Glutamatergic neuron (in vitro differentiated cells): ENCODE measurements at regions not wholly inside any gene's neighbourhood (a gene's known extent, or its start where the extent isn't known, plus 50 kb on each side); places are given as distances from the start of the nearest gene placed in this dataset.

ENCODE experiments used
- DNase-seq: peaks from one replicate; pipeline ENCODE4 v3.0.0; 2022
- H3K27ac Mint-ChIP-seq: one replicate; pipeline ENCODE4 v1.8.0; 2020; ENCODE audit warnings: mild to moderate bottlenecking, mixed read lengths, inconsistent platforms; ENCODE audit not compliant: unreplicated experiment
- H3K27me3 Mint-ChIP-seq: one replicate; pipeline ENCODE4 v1.8.0; 2020; ENCODE audit warnings: mild to moderate bottlenecking, moderate library complexity, mixed read lengths, inconsistent platforms; ENCODE audit not compliant: unreplicated experiment
- H3K36me3 Mint-ChIP-seq: one replicate; pipeline ENCODE4 v1.8.0; 2020; ENCODE audit warnings: mild to moderate bottlenecking, mixed read lengths, inconsistent platforms; ENCODE audit not compliant: unreplicated experiment
- H3K4me1 Mint-ChIP-seq: one replicate; pipeline ENCODE4 v1.8.0; 2020; ENCODE audit warnings: mild to moderate bottlenecking, low read depth, mixed read lengths, inconsistent platforms; ENCODE audit not compliant: unreplicated experiment
- H3K4me3 Mint-ChIP-seq: one replicate; pipeline ENCODE4 v1.8.0; 2020; ENCODE audit warnings: mild to moderate bottlenecking, mixed read lengths, inconsistent platforms; ENCODE audit not compliant: unreplicated experiment
- H3K9me3 Mint-ChIP-seq: one replicate; pipeline ENCODE4 v1.8.0; 2020; ENCODE audit warnings: mild to moderate bottlenecking, moderate library complexity, mixed read lengths, inconsistent platforms; ENCODE audit not compliant: unreplicated experiment
- CTCF ChIP-seq: fragments of 200-600 bp; sonication (generic); IDR thresholded peaks from one replicate; pipeline ENCODE4 v1.5.0; 2021; ENCODE audit not compliant: partially characterized antibody, unreplicated experiment

DNA sequence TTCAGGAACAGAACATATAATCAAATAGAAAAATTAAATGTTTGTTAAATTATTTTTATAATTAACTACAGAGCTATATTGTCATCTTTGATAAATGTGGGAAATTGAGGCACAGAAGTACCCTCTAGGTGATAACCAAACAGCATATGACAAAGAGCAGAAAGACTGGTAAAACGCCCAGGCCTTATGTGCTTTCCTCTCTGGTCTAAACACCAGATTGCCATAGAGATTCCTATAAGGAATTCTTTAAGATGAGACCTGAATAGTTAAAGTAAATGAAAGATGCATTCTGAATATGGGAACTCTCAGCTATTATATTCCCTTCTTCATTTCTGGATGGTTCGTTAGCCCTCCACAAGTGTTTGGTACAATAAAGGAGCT lies 140.0 kb upstream of the SOX5 start:
- Mint-ChIP-seq H3K36me3 (no peaks in the 10 kb centered on the region), H3K9me3 (peaks cover 3% of the 10 kb centered on the region), H3K4me1 (no peaks in the 10 kb centered on the region), H3K27me3 (no peaks in the 10 kb centered on the region), H3K27ac (no peak overlapping the region), H3K4me3 (no peak overlapping the region)
- no peak for DNase-seq
- TF ChIP-seq CTCF: no peak

DNA sequence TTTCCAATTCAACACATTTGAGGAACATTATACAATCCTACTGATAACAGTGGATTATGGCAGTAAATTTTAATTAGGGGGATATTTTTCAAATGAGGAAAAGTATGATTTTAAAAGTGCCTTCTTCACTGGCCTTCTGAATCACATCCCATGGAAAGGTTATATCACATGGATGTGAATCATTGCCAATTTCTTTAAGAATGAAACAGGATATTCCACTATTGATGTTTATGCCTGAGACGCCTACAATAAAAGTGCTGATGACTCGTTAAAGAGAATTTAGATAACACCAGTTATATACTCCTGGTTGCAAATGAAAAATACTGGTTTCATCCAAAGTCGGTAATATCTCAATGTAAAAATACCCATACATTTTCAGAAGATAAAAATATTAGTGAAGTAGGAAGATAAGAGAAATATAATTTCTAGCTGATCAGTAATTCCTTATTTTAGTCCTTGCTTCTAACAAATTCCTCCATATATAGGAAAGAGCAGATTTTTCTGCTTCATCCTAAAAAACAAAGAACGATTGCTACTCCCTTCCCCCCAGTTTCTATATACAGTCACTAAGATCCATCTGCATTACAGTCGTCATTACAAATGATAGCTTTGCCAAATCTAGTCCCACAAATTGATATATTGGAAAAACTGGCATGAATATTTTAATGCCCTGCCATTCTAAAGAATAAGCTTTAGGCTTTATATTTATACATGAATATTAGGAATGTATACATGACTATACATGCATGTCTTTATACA lies 139.5 kb upstream of the SOX5 start:
- DNase-seq: no peak
- no peak overlapping the region for H3K27ac Mint-ChIP-seq
- no peaks in the 10 kb centered on the region for H3K4me1 Mint-ChIP-seq
- H3K9me3 Mint-ChIP-seq: peaks cover 3% of the 10 kb centered on the region
- TF ChIP-seq CTCF: no peak
- H3K27me3 Mint-ChIP-seq: no peaks in the 10 kb centered on the region
- H3K4me3 Mint-ChIP-seq: no peak overlapping the region
- H3K36me3 Mint-ChIP-seq: no peaks in the 10 kb centered on the region

GRCh38 chr12:24087294-24087693 lies 137.8 kb upstream of the SOX5 start:
- H3K9me3 Mint-ChIP-seq: peaks cover 3% of the 10 kb centered on the region
- no peaks in the 10 kb centered on the region for H3K27me3 Mint-ChIP-seq
- H3K4me1 Mint-ChIP-seq: no peaks in the 10 kb centered on the region
- no peak overlapping the region for H3K4me3 Mint-ChIP-seq
- DNase-seq: no peak
- H3K27ac Mint-ChIP-seq: no peak overlapping the region
- H3K36me3 Mint-ChIP-seq: no peaks in the 10 kb centered on the region
- no peak for TF ChIP-seq CTCF

GRCh38 chr12:24084800-24085199 lies 135.3 kb upstream of the SOX5 start:
- no peaks in the 10 kb centered on the region for H3K36me3 Mint-ChIP-seq
- DNase-seq: no peak
- H3K9me3 Mint-ChIP-seq: no peaks in the 10 kb centered on the region
- H3K4me1 Mint-ChIP-seq: no peaks in the 10 kb centered on the region
- H3K27me3 Mint-ChIP-seq: no peaks in the 10 kb centered on the region
- no peak for TF ChIP-seq CTCF
- no peak overlapping the region for H3K27ac Mint-ChIP-seq
- no peak overlapping the region for H3K4me3 Mint-ChIP-seq

- TF ChIP-seq CTCF: no peak
- no peak overlapping the region for H3K27ac Mint-ChIP-seq
- no peaks in the 10 kb centered on the region for H3K9me3 Mint-ChIP-seq
- H3K4me1 Mint-ChIP-seq: no peaks in the 10 kb centered on the region
- H3K36me3 Mint-ChIP-seq: no peaks in the 10 kb centered on the region
- no peak overlapping the region for H3K4me3 Mint-ChIP-seq
- no peaks in the 10 kb centered on the region for H3K27me3 Mint-ChIP-seq
- no peak for DNase-seq
Observed at GRCh38 chr12:24083838-24084237, 134.4 kb upstream of the SOX5 start.
